ENCODE measurements at regions not wholly inside any gene's neighbourhood (a gene's known extent, or its start where the extent isn't known, plus 50 kb on each side); places are given as distances from the start of the nearest gene placed in this dataset.

DNA sequence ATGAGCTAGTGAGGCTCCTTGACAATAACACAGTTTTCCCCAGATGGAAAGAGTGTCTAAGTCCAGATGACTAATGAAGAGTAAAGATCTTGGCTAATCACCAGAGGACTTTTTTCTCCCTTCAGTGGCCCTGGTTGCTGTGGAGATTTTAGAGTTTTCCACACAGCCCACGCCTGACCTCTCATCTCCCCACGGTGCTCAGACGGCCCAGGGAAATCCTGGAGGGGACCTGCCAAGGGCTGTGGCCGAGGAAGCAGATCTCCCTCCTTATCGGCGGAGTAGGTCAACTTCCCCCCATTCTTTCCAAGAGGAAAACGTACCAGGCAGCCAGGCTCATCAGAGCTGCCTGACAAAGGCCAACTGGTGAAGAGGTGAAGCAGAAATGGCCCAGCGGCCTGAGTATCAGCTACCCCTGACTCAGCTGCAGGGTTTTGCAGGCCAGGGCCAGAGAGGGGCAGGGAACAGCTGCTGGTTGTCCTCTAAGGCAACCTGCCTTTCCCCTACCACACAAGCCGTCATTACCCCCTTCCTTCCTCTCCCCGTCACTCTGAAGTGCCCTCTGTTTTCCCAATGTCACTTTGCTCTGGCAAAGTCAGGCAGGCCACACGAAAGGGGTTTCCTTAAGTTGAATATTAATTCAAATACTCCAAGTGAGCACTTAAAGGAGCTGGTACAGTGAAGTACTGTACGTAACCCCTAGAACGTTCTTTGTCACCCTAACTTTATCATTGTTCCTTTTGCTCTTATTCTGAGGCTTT is 140.2 kb upstream of the ADAMTS18 start:
- no peaks in the 10 kb centered on the region for H3K27me3 ChIP-seq (ENCODE audit: control insufficient read depth, insufficient read depth, low read length)
- no peak overlapping the region for H3K4me3 ChIP-seq (ENCODE audit: low read depth, low read length)
- no peak overlapping the region for H3K27ac ChIP-seq (ENCODE audit: low read depth, low read length)
- H3K9ac ChIP-seq (ENCODE audit: low read depth, low read length): no peak overlapping the region
- no peaks in the 10 kb centered on the region for H3K4me1 ChIP-seq (ENCODE audit: control insufficient read depth, insufficient read depth, low read length)
- no peaks in the 10 kb centered on the region for H3K36me3 ChIP-seq (ENCODE audit: control insufficient read depth, insufficient read depth, low read length)
- no peaks in the 10 kb centered on the region for H3K9me3 ChIP-seq (ENCODE audit: control insufficient read depth, insufficient read depth, low read length)

GRCh38 chr16:77579351-77579891 is 142.9 kb upstream of the NUDT7 start:
- Histone ChIP-seq H3K4me1 (ENCODE audit: control insufficient read depth, insufficient read depth, low read length) (peaks cover 5% of the 10 kb centered on the region; the same call in 1 of the 2 replicates), H3K27me3 (ENCODE audit: control insufficient read depth, insufficient read depth, low read length) (no peaks in the 10 kb centered on the region), H3K9me3 (ENCODE audit: control insufficient read depth, insufficient read depth, low read length) (no peaks in the 10 kb centered on the region), H3K9ac (ENCODE audit: low read depth, low read length) (no peak overlapping the region), H3K4me3 (ENCODE audit: low read depth, low read length) (no peak overlapping the region), H3K36me3 (ENCODE audit: control insufficient read depth, insufficient read depth, low read length) (no peaks in the 10 kb centered on the region), H3K27ac (ENCODE audit: low read depth, low read length) (no peak overlapping the region)

- Histone ChIP-seq H3K36me3 (ENCODE audit: control insufficient read depth, insufficient read depth, low read length) (no peaks in the 10 kb centered on the region), H3K4me1 (ENCODE audit: control insufficient read depth, insufficient read depth, low read length) (peaks cover 5% of the 10 kb centered on the region; the same call in 1 of the 2 replicates), H3K9me3 (ENCODE audit: control insufficient read depth, insufficient read depth, low read length) (no peaks in the 10 kb centered on the region)
Measured at GRCh38 chr16:77581706-77582105, 140.6 kb upstream of the NUDT7 start.

GRCh38 chr16:77584205-77584859 is 138.0 kb upstream of the NUDT7 start:
- H3K27ac ChIP-seq (ENCODE audit: low read depth, low read length): no peak overlapping the region

More at GRCh38 chr16:77581706-77582105, 140.6 kb upstream of the NUDT7 start:
- Histone ChIP-seq H3K27ac (ENCODE audit: low read depth, low read length) (no peak overlapping the region), H3K4me3 (ENCODE audit: low read depth, low read length) (no peak overlapping the region), H3K27me3 (ENCODE audit: control insufficient read depth, insufficient read depth, low read length) (no peaks in the 10 kb centered on the region), H3K9ac (ENCODE audit: low read depth, low read length) (no peak overlapping the region)

DNA sequence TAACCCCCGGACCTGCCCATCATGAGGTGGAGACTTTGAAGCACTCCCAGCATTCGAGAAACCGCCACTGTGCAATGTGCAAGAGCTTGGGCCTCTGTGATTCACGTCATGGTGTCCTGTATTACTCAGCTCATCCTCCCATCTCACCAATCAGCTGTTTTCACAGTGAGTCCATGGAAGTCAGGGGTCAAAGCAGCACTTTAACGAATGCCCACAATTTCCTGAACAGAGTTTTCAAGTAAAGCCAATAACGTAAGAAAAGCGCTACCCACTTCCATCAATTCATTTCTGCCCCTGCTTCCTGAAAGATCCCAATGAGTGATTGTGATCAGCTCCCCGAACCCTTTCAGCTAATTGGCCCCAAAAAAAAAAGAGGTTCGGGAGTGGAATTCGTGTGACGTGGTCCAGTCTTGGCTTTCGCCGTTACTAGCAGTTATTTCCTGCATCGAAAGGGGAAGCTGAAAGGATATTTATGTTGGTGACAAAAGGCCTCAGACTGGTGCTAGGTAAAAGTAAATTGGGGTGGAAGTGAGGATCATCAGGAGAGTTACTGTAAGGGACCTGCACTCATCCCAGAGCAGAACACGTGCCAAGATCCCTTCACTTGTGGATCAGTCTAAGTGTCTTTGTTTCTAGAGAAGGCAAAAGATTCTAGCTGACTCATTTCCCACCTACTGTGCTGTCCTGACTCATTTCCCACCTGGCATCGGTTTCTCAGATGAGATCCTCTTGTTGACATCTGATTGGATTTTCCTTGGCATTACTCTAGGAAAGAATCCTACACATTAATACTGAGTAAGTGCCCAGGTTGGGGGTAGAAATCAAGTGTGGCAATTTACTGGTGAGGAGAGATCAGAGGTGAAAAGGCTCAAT is 136.7 kb upstream of the NUDT7 start:
- H3K27me3 ChIP-seq (ENCODE audit: control insufficient read depth, insufficient read depth, low read length): no peaks in the 10 kb centered on the region
- no peak overlapping the region for H3K9ac ChIP-seq (ENCODE audit: low read depth, low read length)
- no peaks in the 10 kb centered on the region for H3K9me3 ChIP-seq (ENCODE audit: control insufficient read depth, insufficient read depth, low read length)
- no peak overlapping the region for H3K4me3 ChIP-seq (ENCODE audit: low read depth, low read length)
- no peaks in the 10 kb centered on the region for H3K36me3 ChIP-seq (ENCODE audit: control insufficient read depth, insufficient read depth, low read length)
- peaks cover 5% of the 10 kb centered on the region; the same call in 1 of the 2 replicates for H3K4me1 ChIP-seq (ENCODE audit: control insufficient read depth, insufficient read depth, low read length)
- H3K27ac ChIP-seq (ENCODE audit: low read depth, low read length): peak overlapping the region; percentile 29

More at GRCh38 chr16:77584205-77584859, 138.0 kb upstream of the NUDT7 start:
- Histone ChIP-seq H3K4me3 (ENCODE audit: low read depth, low read length) (no peak overlapping the region), H3K36me3 (ENCODE audit: control insufficient read depth, insufficient read depth, low read length) (no peaks in the 10 kb centered on the region), H3K9me3 (ENCODE audit: control insufficient read depth, insufficient read depth, low read length) (no peaks in the 10 kb centered on the region), H3K4me1 (ENCODE audit: control insufficient read depth, insufficient read depth, low read length) (peaks cover 5% of the 10 kb centered on the region; the same call in 1 of the 2 replicates), H3K27me3 (ENCODE audit: control insufficient read depth, insufficient read depth, low read length) (no peaks in the 10 kb centered on the region), H3K9ac (ENCODE audit: low read depth, low read length) (no peak overlapping the region)

DNA sequence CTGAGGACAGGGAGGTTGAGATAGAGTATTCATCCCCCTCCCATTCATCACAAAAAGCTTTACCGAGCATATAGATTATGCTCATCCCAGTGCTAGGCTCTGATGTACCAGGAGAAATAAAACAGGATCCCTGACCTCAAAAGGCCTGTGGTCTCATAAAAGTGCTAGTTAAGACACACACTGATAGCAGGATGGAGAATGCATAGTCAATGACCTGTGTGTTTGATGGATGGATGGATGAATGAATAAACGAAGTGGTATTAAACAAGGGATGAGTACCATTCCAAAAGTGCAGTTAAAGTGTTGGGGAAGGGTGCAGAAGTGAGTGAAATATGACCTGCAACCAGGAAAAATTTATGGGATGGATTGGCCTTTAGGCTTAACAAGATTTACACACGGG is 133.9 kb upstream of the NUDT7 start:
- H3K9me3 ChIP-seq (ENCODE audit: control insufficient read depth, insufficient read depth, low read length): no peaks in the 10 kb centered on the region
- H3K27ac ChIP-seq (ENCODE audit: low read depth, low read length): no peak overlapping the region
- H3K36me3 ChIP-seq (ENCODE audit: control insufficient read depth, insufficient read depth, low read length): no peaks in the 10 kb centered on the region
- H3K4me1 ChIP-seq (ENCODE audit: control insufficient read depth, insufficient read depth, low read length): peaks cover 5% of the 10 kb centered on the region; the same call in 1 of the 2 replicates
- no peak overlapping the region for H3K4me3 ChIP-seq (ENCODE audit: low read depth, low read length)
- H3K9ac ChIP-seq (ENCODE audit: low read depth, low read length): no peak overlapping the region
- H3K27me3 ChIP-seq (ENCODE audit: control insufficient read depth, insufficient read depth, low read length): no peaks in the 10 kb centered on the region

DNA sequence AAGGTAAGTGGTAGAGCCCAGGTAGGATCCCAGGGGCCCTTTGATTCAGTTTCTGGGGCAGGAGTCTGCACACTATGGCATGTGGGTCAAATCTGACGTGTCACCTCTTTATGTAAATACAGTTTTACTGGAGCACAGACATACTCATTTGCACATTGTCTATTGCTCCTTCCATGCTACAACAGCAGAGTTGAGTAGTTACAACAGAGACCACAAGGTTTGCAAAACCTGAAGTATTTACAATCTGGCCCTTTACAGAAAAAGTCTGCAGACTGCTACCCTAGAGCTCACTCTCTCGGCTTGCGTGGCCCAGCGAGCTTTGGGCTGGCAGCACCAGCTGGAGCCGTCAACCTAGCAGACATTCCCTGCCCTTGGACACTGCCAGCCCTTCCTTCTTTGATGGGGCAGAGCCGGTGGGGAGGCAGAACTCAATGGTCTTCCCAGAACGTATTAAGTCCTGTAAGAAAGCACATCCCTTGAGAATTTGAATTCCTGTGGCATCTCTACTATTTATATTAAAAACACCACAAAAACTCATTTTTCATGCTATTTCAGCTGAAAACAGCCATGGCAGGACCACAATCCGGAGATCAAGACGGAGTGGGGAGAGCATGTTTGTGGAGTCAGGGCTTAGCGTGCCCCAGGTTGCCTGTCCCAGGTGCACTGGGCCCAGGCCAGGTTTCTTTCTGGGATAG is 133.1 kb upstream of the NUDT7 start:
- H3K27me3 ChIP-seq (ENCODE audit: control insufficient read depth, insufficient read depth, low read length): no peaks in the 10 kb centered on the region
- H3K4me3 ChIP-seq (ENCODE audit: low read depth, low read length): no peak overlapping the region
- no peaks in the 10 kb centered on the region for H3K36me3 ChIP-seq (ENCODE audit: control insufficient read depth, insufficient read depth, low read length)
- H3K27ac ChIP-seq (ENCODE audit: low read depth, low read length): no peak overlapping the region
- H3K9ac ChIP-seq (ENCODE audit: low read depth, low read length): no peak overlapping the region
- no peaks in the 10 kb centered on the region for H3K4me1 ChIP-seq (ENCODE audit: control insufficient read depth, insufficient read depth, low read length)
- H3K9me3 ChIP-seq (ENCODE audit: control insufficient read depth, insufficient read depth, low read length): no peaks in the 10 kb centered on the region

- no peak overlapping the region for H3K9ac ChIP-seq (ENCODE audit: low read depth, low read length)
- no peaks in the 10 kb centered on the region for H3K4me1 ChIP-seq (ENCODE audit: control insufficient read depth, insufficient read depth, low read length)
- H3K9me3 ChIP-seq (ENCODE audit: control insufficient read depth, insufficient read depth, low read length): no peaks in the 10 kb centered on the region
- no peak overlapping the region for H3K4me3 ChIP-seq (ENCODE audit: low read depth, low read length)
- H3K27ac ChIP-seq (ENCODE audit: low read depth, low read length): no peak overlapping the region
- no peaks in the 10 kb centered on the region for H3K36me3 ChIP-seq (ENCODE audit: control insufficient read depth, insufficient read depth, low read length)
- no peaks in the 10 kb centered on the region for H3K27me3 ChIP-seq (ENCODE audit: control insufficient read depth, insufficient read depth, low read length)
Measured at GRCh38 chr16:77590707-77591106, 131.6 kb upstream of the NUDT7 start.

GRCh38 chr16:77591347-77591746 is 131.0 kb upstream of the NUDT7 start:
- Histone ChIP-seq H3K9me3 (ENCODE audit: control insufficient read depth, insufficient read depth, low read length) (no peaks in the 10 kb centered on the region), H3K36me3 (ENCODE audit: control insufficient read depth, insufficient read depth, low read length) (no peaks in the 10 kb centered on the region), H3K27me3 (ENCODE audit: control insufficient read depth, insufficient read depth, low read length) (no peaks in the 10 kb centered on the region), H3K9ac (ENCODE audit: low read depth, low read length) (no peak overlapping the region), H3K4me3 (ENCODE audit: low read depth, low read length) (no peak overlapping the region), H3K27ac (ENCODE audit: low read depth, low read length) (no peak overlapping the region), H3K4me1 (ENCODE audit: control insufficient read depth, insufficient read depth, low read length) (no peaks in the 10 kb centered on the region)

GRCh38 chr16:77592021-77592420 is 130.3 kb upstream of the NUDT7 start:
- H3K4me1 ChIP-seq (ENCODE audit: control insufficient read depth, insufficient read depth, low read length): no peaks in the 10 kb centered on the region
- no peak overlapping the region for H3K27ac ChIP-seq (ENCODE audit: low read depth, low read length)
- no peaks in the 10 kb centered on the region for H3K27me3 ChIP-seq (ENCODE audit: control insufficient read depth, insufficient read depth, low read length)
- H3K9ac ChIP-seq (ENCODE audit: low read depth, low read length): no peak overlapping the region
- H3K4me3 ChIP-seq (ENCODE audit: low read depth, low read length): no peak overlapping the region
- H3K9me3 ChIP-seq (ENCODE audit: control insufficient read depth, insufficient read depth, low read length): no peaks in the 10 kb centered on the region
- no peaks in the 10 kb centered on the region for H3K36me3 ChIP-seq (ENCODE audit: control insufficient read depth, insufficient read depth, low read length)
